CD14-positive monocyte (primary cell): ENCODE measurements at regions not wholly inside any gene's neighbourhood (a gene's known extent, or its start where the extent isn't known, plus 50 kb on each side); places are given as distances from the start of the nearest gene placed in this dataset.

Source experiments
- DNase-seq, 3 donors: peaks; one replicate each; pipeline ENCODE4 v3.0.0-alpha.2; 2011 to 2022
- H2AFZ ChIP-seq: 2 replicates; pipeline ENCODE4 v1.6.0; 2012; ENCODE audit warnings: mild to moderate bottlenecking, low read depth, low read length, inconsistent platforms; ENCODE audit not compliant: insufficient read depth, poor library complexity, severe bottlenecking
- H3K27ac ChIP-seq, 2 donors: 1 replicate in 1 of 2; 2 replicates in 1 of 2; pipeline ENCODE4 v1.5.1; 2012 to 2013; ENCODE audit warnings: low read length in 2 of 2, control low read depth in 1 of 2, inconsistent platforms in 1 of 2, low read depth in 1 of 2, mild to moderate bottlenecking in 1 of 2
- H3K27me3 ChIP-seq, 2 donors: one replicate each; pipeline versions ENCODE4 v1.6.0 to v1.6.1; 2011 to 2013; ENCODE audit warnings: low read length in 2 of 2; ENCODE audit not compliant: control insufficient read depth in 2 of 2, insufficient read depth in 2 of 2
- H3K36me3 ChIP-seq, 2 donors: replicated peaks in 1 of 2; 1 replicate in 1 of 2; 2 replicates in 1 of 2; pipeline versions ENCODE4 v1.5.1 to v1.6.1; 2012 to 2013; ENCODE audit warnings: low read length in 2 of 2, control low read depth in 1 of 2, inconsistent platforms in 1 of 2, mild to moderate bottlenecking in 1 of 2; ENCODE audit not compliant: insufficient read depth in 2 of 2, control insufficient read depth in 1 of 2
- H3K4me1 ChIP-seq, 2 donors: 1 replicate in 1 of 2; 2 replicates in 1 of 2; pipeline versions ENCODE4 v1.5.1 to v1.6.1; 2012 to 2013; ENCODE audit warnings: low read length in 2 of 2, control low read depth in 1 of 2, inconsistent platforms in 1 of 2, mild to moderate bottlenecking in 1 of 2, moderate library complexity in 1 of 2; ENCODE audit not compliant: insufficient read depth in 2 of 2, control insufficient read depth in 1 of 2
- H3K4me2 ChIP-seq: replicated peaks from 2 replicates; pipeline ENCODE3; 2012; ENCODE audit warnings: low read length, moderate library complexity, mild to moderate bottlenecking; ENCODE audit not compliant: poor library complexity, severe bottlenecking; ENCODE audit errors: extremely low read depth
- H3K4me3 ChIP-seq, 3 experiments: fragments of 200-600 bp in 1 of 3; sonication (generic) in 1 of 3; replicated peaks in 1 of 3; 1 replicate in 2 of 3; 2 replicates in 1 of 3; pipeline ENCODE4 v1.5.1; 2011 to 2013; ENCODE audit warnings: low read length in 3 of 3, mild to moderate bottlenecking in 3 of 3, control low read depth in 2 of 3, low read depth in 2 of 3, inconsistent platforms in 1 of 3, moderate library complexity in 1 of 3
- H3K79me2 ChIP-seq: 2 replicates; pipeline ENCODE4 v1.6.0; 2012; ENCODE audit warnings: mild to moderate bottlenecking, control low read depth, inconsistent platforms, low read length, moderate library complexity; ENCODE audit not compliant: insufficient read depth
- H3K9ac ChIP-seq: 2 replicates; pipeline ENCODE4 v1.6.0; 2017; ENCODE audit warnings: low read length, mild to moderate bottlenecking; ENCODE audit not compliant: insufficient read depth, poor library complexity, severe bottlenecking
- H3K9me3 ChIP-seq, 2 donors: replicated peaks in 1 of 2; 1 replicate in 1 of 2; 2 replicates in 1 of 2; pipeline versions ENCODE4 v1.5.1 to v1.6.1; 2012 to 2013; ENCODE audit warnings: low read length in 2 of 2, control low read depth in 1 of 2; ENCODE audit not compliant: control insufficient read depth in 1 of 2, insufficient read depth in 1 of 2
- H4K20me1 ChIP-seq: 2 replicates; pipeline ENCODE4 v1.6.0; 2012; ENCODE audit warnings: mild to moderate bottlenecking, low read length, control low read depth, moderate library complexity; ENCODE audit not compliant: insufficient read depth
- H3K27ac Mint-ChIP-seq, 7 donors: one replicate each; pipeline ENCODE4 v1.8.0; 2020; ENCODE audit warnings: mild to moderate bottlenecking in 7 of 7, mixed read lengths in 7 of 7, moderate library complexity in 6 of 7, inconsistent platforms in 2 of 7
- H3K27me3 Mint-ChIP-seq, 3 donors: one replicate each; pipeline ENCODE4 v1.8.0; 2021 to 2022; ENCODE audit warnings: low read depth in 3 of 3, mild to moderate bottlenecking in 3 of 3, mixed read lengths in 3 of 3, moderate library complexity in 3 of 3, inconsistent platforms in 1 of 3
- H3K36me3 Mint-ChIP-seq, 2 donors: one replicate each; pipeline ENCODE4 v1.8.0; 2020; ENCODE audit warnings: mixed read lengths in 2 of 2, inconsistent platforms in 1 of 2, mild to moderate bottlenecking in 1 of 2
- H3K4me1 Mint-ChIP-seq: one replicate; pipeline ENCODE4 v1.8.0; 2020; ENCODE audit warnings: mild to moderate bottlenecking, mixed read lengths
- H3K4me3 Mint-ChIP-seq, 2 donors: one replicate each; pipeline ENCODE4 v1.8.0; 2020; ENCODE audit warnings: mild to moderate bottlenecking in 2 of 2, mixed read lengths in 2 of 2, moderate library complexity in 1 of 2
- H3K9me3 Mint-ChIP-seq, 7 donors: one replicate each; pipeline ENCODE4 v1.8.0; 2020 to 2022; ENCODE audit warnings: mixed read lengths in 7 of 7, mild to moderate bottlenecking in 6 of 7, moderate library complexity in 6 of 7, inconsistent platforms in 2 of 7
- CTCF ChIP-seq: fragments of 200-600 bp; IDR thresholded peaks from one replicate; pipeline ENCODE4 v1.8.0; 2022; ENCODE audit warnings: antibody characterized with exemption, mild to moderate bottlenecking
- WGBS: methylation state at CpG from one replicate; pipeline ENCODE4 v1.1.5; 2013; ENCODE audit warnings: missing lambda C conversion rate; ENCODE audit not compliant: insufficient coverage; 5-methylcytosine and 5-hydroxymethylcytosine counted together
- intact Hi-C, 2 donors: fragments of 100-400 bp; cut with micrococcal nuclease; formaldehyde crosslinking; loops; one replicate each; pipeline versions ENCODE4 v1.15.0 to v1.15.1; 2023

DNA sequence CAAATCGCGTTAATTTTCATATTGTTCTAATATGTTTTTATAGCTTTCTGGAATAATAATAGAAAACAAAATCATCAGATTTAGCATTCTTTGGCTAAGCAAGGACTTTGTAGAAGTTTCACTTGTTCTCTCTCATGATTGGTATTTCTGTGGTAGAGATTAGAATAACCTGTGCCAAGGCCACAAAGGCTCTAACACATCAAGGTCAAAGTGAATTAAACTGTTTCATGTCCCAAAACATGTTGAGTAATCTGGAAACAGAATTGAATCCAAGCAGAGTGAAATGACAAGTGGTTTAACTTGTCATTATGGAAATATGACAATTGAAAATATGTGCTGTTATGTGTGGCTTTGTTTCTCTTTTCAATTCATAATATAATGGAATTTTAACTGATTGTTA, 617.4 kb downstream of the CCDC85A start:
- Mint-ChIP-seq H3K9me3 (peaks cover 0 to 7% (median 2%) of the 10 kb centered on the region in 7 donors), H3K4me3 (no peak overlapping the region), H3K36me3 (no peaks in the 10 kb centered on the region), H3K27ac (no peak overlapping the region), H3K4me1 (no peaks in the 10 kb centered on the region), H3K27me3 (peaks cover 0 to 4% (median 3%) of the 10 kb centered on the region in 3 donors)
- Histone ChIP-seq H3K4me2 (no peak overlapping the region), H3K4me1 (no peaks in the 10 kb centered on the region), H3K9me3 (no peaks in the 10 kb centered on the region), H4K20me1 (no peaks in the 10 kb centered on the region), H3K4me3 (no peak overlapping the region), H3K27ac (no peak overlapping the region), H3K27me3 (no peaks in the 10 kb centered on the region), H3K79me2 (no peaks in the 10 kb centered on the region), H2AFZ (no peak overlapping the region), H3K36me3 (no peaks in the 10 kb centered on the region), H3K9ac (no peak overlapping the region)
- WGBS: no CpG with 5 or more reads among the region's 2 CpGs
- intact Hi-C loops: no loop called here
- no peak for DNase-seq
- TF ChIP-seq CTCF: no peak

DNA sequence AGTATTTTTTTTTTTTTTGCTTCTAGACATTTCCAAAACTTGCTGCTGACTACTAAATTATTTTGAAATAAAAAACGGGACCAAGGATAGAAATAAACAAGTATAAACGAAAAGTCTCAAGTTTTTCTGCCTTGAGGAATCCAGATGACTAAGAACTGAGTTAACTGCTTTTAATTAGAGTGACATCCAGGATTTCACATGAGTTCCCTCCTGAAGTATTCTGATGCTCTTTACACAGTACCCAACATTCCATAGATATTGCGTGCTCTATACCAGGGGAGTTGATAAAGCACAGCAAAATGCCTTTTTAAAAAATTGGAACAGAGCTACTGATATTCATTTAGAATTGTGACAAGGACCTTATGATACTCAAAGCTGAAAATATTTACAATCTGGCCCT, 618.0 kb downstream of the CCDC85A start:
- H3K4me3 Mint-ChIP-seq: no peak overlapping the region
- no peaks in the 10 kb centered on the region for H3K36me3 Mint-ChIP-seq
- no peak overlapping the region for H3K27ac Mint-ChIP-seq
- DNase-seq: no peak
- no peaks in the 10 kb centered on the region for H4K20me1 ChIP-seq
- no peaks in the 10 kb centered on the region for H3K4me1 Mint-ChIP-seq
- no peak overlapping the region for H3K9ac ChIP-seq
- H2AFZ ChIP-seq: no peak overlapping the region
- no peaks in the 10 kb centered on the region for H3K9me3 ChIP-seq
- no peaks in the 10 kb centered on the region for H3K36me3 ChIP-seq
- H3K4me2 ChIP-seq: no peak overlapping the region
- intact Hi-C loops: no loop called here
- no peaks in the 10 kb centered on the region for H3K79me2 ChIP-seq
- no peak overlapping the region for H3K27ac ChIP-seq
- no peaks in the 10 kb centered on the region for H3K27me3 ChIP-seq
- no peak for TF ChIP-seq CTCF
- H3K4me3 ChIP-seq: no peak overlapping the region
- H3K4me1 ChIP-seq: no peaks in the 10 kb centered on the region
- H3K27me3 Mint-ChIP-seq: peaks cover 0 to 4% (median 0%) of the 10 kb centered on the region in 3 donors
- peaks cover 0 to 3% (median 2%) of the 10 kb centered on the region in 7 donors for H3K9me3 Mint-ChIP-seq
- no CpG with 5 or more reads among the region's 3 CpGs for WGBS
